Tibial nerve (tissue), 4 donors: ENCODE measurements at regions not wholly inside any gene's neighbourhood (a gene's known extent, or its start where the extent isn't known, plus 50 kb on each side); places are given as distances from the start of the nearest gene placed in this dataset.
"Not testable (repeated sequence)": the region's sequence is repeated elsewhere in the genome, so short reads cannot be mapped to it uniquely, and the experiment has no call there.

ENCODE experiments used
- DNase-seq, 2 donors: peaks; one replicate each; pipeline ENCODE4 v3.0.0-alpha.2; 2019; ENCODE audit warnings: low spot score in 2 of 2
- H3K27ac ChIP-seq, 4 donors: fragments of 200-600 bp; sonication (generic) in 3 of 4; one replicate each; pipeline ENCODE4 v1.5.1; 2017 to 2019; ENCODE audit warnings: mild to moderate bottlenecking in 1 of 4
- H3K27me3 ChIP-seq, 2 donors: fragments of 200-600 bp; sonication (generic) in 1 of 2; one replicate each; pipeline versions ENCODE4 v1.5.1 to v1.6.0; 2017 to 2019
- H3K36me3 ChIP-seq, 3 donors: fragments of 200-600 bp; sonication (generic); one replicate each; pipeline ENCODE4 v1.5.1; 2018 to 2019
- H3K4me1 ChIP-seq, 4 donors: fragments of 200-600 bp; sonication (generic) in 3 of 4; one replicate each; pipeline ENCODE4 v1.5.1; 2017 to 2019
- H3K4me3 ChIP-seq, 4 donors: fragments of 200-600 bp; sonication (generic) in 3 of 4; one replicate each; pipeline ENCODE4 v1.5.1; 2017 to 2019; ENCODE audit warnings: mild to moderate bottlenecking in 1 of 4, moderate library complexity in 1 of 4
- H3K9me3 ChIP-seq, 4 donors: fragments of 200-600 bp; sonication (generic) in 3 of 4; one replicate each; pipeline ENCODE4 v1.5.1; 2017 to 2019
- EP300 ChIP-seq, 2 donors: sonication (generic); formaldehyde crosslinking; IDR thresholded peaks; one replicate each; pipeline ENCODE4 v1.6.1; 2017; ENCODE audit warnings: antibody characterized with exemption in 2 of 2, mild to moderate bottlenecking in 1 of 2
- POLR2A ChIP-seq, 2 donors: fragments of 450-650 bp; IDR thresholded peaks; one replicate each; pipeline ENCODE4 v1.6.1; 2017; ENCODE audit warnings: antibody characterized with exemption in 2 of 2, mild to moderate bottlenecking in 2 of 2, moderate library complexity in 2 of 2
- WGBS, 2 donors: methylation state at CpG; one replicate each; pipeline ENCODE4 v1.1.5; 2018; 5-methylcytosine and 5-hydroxymethylcytosine counted together
- TF ChIP-seq, protein P1 (sequence below), 5 experiments: fragments of 200-600 bp in 3 of 5; fragments of 450-650 bp in 2 of 5; sonication (generic) in 3 of 5; IDR thresholded peaks; one replicate each; pipeline ENCODE4 v1.5.1; 2016 to 2019; ENCODE audit warnings: antibody characterized with exemption in 5 of 5, mild to moderate bottlenecking in 3 of 5, moderate library complexity in 2 of 5

GRCh38 chr14:106733771-106734170 lies 1207.4 kb downstream of the TMEM121 start:
- H3K9me3 ChIP-seq: no peaks in the 10 kb centered on the region

DNA sequence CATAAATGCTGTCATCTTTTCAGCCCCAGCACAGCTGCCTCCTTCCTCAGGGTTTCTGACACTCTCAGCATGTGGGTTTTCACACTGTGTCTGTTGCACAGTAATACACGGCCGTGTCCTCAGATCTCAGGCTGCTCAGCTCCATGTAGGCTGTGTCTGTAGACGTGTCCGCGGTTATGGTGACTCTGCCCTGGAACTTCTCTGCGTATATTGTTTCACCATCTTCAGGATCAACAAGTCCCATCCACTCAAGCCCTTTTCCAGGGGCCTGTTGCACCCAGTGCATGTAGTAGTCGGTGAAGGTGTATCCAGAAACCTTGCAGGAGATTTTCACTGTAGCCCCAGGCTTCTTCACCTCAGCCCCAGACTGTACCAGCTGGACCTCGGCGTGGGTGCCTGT lies 1210.6 kb downstream of the TMEM121 start:
- no peaks in the 10 kb centered on the region for H3K4me1 ChIP-seq
- H3K4me3 ChIP-seq: no peak overlapping the region
- TF ChIP-seq POLR2A (IDR thresholded peaks at IDR 0.05) (no peak), EP300 (IDR thresholded peaks at IDR 0.05) (no peak)
- TF ChIP-seq, protein P1, sequence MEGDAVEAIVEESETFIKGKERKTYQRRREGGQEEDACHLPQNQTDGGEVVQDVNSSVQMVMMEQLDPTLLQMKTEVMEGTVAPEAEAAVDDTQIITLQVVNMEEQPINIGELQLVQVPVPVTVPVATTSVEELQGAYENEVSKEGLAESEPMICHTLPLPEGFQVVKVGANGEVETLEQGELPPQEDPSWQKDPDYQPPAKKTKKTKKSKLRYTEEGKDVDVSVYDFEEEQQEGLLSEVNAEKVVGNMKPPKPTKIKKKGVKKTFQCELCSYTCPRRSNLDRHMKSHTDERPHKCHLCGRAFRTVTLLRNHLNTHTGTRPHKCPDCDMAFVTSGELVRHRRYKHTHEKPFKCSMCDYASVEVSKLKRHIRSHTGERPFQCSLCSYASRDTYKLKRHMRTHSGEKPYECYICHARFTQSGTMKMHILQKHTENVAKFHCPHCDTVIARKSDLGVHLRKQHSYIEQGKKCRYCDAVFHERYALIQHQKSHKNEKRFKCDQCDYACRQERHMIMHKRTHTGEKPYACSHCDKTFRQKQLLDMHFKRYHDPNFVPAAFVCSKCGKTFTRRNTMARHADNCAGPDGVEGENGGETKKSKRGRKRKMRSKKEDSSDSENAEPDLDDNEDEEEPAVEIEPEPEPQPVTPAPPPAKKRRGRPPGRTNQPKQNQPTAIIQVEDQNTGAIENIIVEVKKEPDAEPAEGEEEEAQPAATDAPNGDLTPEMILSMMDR (IDR thresholded peaks at IDR 0.05): no peak
- no peaks in the 10 kb centered on the region for H3K9me3 ChIP-seq
- H3K27me3 ChIP-seq: no peaks in the 10 kb centered on the region
- H3K27ac ChIP-seq: no peak overlapping the region
- 81% methylated on average over 8 of the region's 9 CpGs; no CpG with 5 or more reads in 1 of the 2 donors for WGBS, 2 donors
- DNase-seq: no peak
- no peaks in the 10 kb centered on the region for H3K36me3 ChIP-seq

More at GRCh38 chr14:106733771-106734170, 1207.4 kb downstream of the TMEM121 start:
- H3K27ac ChIP-seq: no peak overlapping the region
- H3K4me1 ChIP-seq: no peaks in the 10 kb centered on the region
- H3K27me3 ChIP-seq: no peaks in the 10 kb centered on the region
- no peaks in the 10 kb centered on the region for H3K36me3 ChIP-seq
- 45% methylated on average over 2 of the region's 2 CpGs; no CpG with 5 or more reads in 1 of the 2 donors for WGBS, 2 donors
- H3K4me3 ChIP-seq: no peak overlapping the region
- no peak for DNase-seq
- TF ChIP-seq EP300 (IDR thresholded peaks at IDR 0.05) (no peak), POLR2A (IDR thresholded peaks at IDR 0.05) (no peak)
- TF ChIP-seq, protein P1 (IDR thresholded peaks at IDR 0.05): no peak

DNA sequence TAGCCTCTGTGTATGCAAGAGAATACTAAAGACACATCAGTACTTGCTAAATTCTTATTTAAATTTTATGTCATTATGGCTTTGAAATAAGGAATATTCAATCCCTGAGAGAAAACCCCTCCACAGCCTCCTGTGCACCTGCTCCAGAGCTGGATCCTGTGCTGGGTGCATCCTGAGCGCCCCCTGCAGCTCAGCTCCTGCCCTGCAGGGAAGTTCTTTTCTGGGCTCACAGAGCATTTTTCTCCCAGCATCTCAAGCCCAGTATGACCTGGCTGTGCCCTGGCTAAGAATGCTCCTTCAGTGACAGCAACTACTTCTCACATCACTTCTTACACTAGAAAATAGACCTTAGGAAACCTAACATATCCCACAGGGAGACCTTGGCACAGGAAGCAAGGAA lies 1211.7 kb downstream of the TMEM121 start:
- WGBS, 2 donors: 27% methylated on average over 1 of the region's 1 CpG; no CpG with 5 or more reads in 1 of the 2 donors
- no peak for DNase-seq

DNA sequence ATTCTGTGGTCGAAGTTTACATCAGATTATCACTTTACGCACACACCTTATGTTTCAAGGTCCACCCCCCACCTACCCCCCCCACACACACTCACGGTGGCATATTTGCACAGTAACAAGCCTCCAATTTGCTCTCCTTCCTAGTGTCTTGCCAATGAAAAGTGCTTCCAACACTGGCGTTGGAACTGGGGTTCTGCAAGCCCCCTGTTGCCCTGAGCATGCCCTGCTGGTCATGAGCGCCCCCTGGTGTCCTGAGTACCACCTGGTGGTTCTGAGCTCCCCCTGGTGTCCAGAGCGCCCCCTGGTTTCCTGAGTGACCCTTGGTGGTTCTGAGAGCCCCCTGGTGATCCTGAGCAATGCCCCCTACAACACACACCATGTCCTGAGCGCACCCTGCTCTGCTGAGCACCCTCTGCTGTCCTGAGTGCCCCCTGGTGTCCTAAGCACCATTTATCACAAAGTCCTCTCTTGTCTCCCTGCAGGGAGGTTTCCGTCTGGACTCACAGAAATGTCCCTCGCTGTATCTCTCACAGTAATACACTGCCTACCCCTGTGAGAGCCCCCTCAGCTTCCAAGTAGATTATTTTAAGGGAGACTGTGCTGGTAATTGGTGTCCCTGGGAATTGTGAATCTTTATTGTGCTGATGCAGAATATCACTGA lies 1212.3 kb downstream of the TMEM121 start:
- DNase-seq: not testable (repeated sequence)
- 85% methylated on average over 5 of the region's 9 CpGs; no CpG with 5 or more reads in 1 of the 2 donors for WGBS, 2 donors

More for the DNA sequence above, 1211.7 kb downstream of the TMEM121 start:
- Histone ChIP-seq H3K4me3 (no peak overlapping the region), H3K27me3 (no peaks in the 10 kb centered on the region), H3K27ac (no peak overlapping the region), H3K9me3 (no peaks in the 10 kb centered on the region), H3K36me3 (no peaks in the 10 kb centered on the region), H3K4me1 (no peaks in the 10 kb centered on the region)
- no peak for TF ChIP-seq EP300 (IDR thresholded peaks at IDR 0.05)
- TF ChIP-seq POLR2A (IDR thresholded peaks at IDR 0.05): no peak
- TF ChIP-seq, protein P1 (IDR thresholded peaks at IDR 0.05): no peak

GRCh38 chr14:106741086-106741827 lies 1214.9 kb downstream of the TMEM121 start:
- not testable (repeated sequence) for H3K9me3 ChIP-seq, H3K27me3 ChIP-seq, H3K27ac ChIP-seq, DNase-seq, H3K4me1 ChIP-seq, H3K36me3 ChIP-seq, H3K4me3 ChIP-seq
- WGBS, 2 donors: 62% methylated on average over 6 of the region's 16 CpGs; no CpG with 5 or more reads in 1 of the 2 donors

More for the DNA sequence above, 1212.3 kb downstream of the TMEM121 start:
- H3K4me3 ChIP-seq, H3K27me3 ChIP-seq, H3K9me3 ChIP-seq, H3K36me3 ChIP-seq, H3K4me1 ChIP-seq, H3K27ac ChIP-seq: not testable (repeated sequence)

DNA sequence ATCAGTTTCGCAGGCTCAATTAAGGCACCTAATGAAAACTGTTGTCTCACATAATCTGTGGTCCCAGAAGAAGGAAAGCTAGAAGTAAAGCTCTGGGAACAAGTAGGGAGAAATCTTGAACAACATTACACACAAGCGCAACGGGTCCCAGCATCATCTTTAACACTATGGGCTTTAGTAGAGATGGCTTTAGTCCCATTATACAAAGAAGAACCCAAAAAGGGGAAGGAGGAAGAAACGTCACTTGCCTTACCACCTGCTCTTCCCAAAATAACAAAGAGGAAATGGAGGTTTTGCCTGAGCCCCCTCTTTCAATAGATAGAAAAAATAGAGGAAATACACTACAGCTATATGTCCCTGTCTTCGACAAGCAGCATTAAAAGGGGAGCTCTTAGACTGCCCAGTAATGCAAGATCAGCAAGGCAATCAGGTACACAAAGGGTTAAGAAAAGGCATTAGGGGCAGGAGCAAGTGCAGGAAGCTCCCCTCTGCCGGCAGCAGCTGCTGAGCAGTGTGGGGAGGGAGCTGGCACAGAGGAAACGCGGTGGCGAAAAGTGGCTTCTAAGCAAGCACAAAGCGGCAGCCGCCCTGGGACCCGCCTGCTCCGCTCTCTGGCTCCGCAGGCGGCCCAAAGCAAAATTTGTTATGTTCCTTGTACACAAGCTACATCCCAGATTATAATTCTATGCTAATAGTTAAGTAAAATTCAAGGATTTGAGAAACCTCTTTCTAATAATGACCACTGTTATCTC lies 1218.8 kb downstream of the TMEM121 start:
- not testable (repeated sequence) for H3K27me3 ChIP-seq, H3K27ac ChIP-seq, DNase-seq, H3K9me3 ChIP-seq, H3K4me1 ChIP-seq, H3K4me3 ChIP-seq, H3K36me3 ChIP-seq
- 52 to 63% methylated on average over 4 to 13 of the region's 15 CpGs for WGBS, 2 donors

- H3K4me1 ChIP-seq, H3K9me3 ChIP-seq, H3K4me3 ChIP-seq, DNase-seq, H3K27me3 ChIP-seq, H3K36me3 ChIP-seq, H3K27ac ChIP-seq: not testable (repeated sequence)
- no CpG with 5 or more reads among the region's 3 CpGs for WGBS, 2 donors
Measured at GRCh38 chr14:106750089-106750488, 1223.7 kb downstream of the TMEM121 start.

- not testable (repeated sequence) for H3K4me3 ChIP-seq, H3K9me3 ChIP-seq, H3K36me3 ChIP-seq, H3K4me1 ChIP-seq, DNase-seq, H3K27me3 ChIP-seq, H3K27ac ChIP-seq
- 38% methylated on average over 1 of the region's 4 CpGs; no CpG with 5 or more reads in 1 of the 2 donors for WGBS, 2 donors
Measured at GRCh38 chr14:106753751-106754150, 1227.4 kb downstream of the TMEM121 start.

- H3K27ac ChIP-seq, H3K9me3 ChIP-seq, H3K36me3 ChIP-seq, DNase-seq, H3K4me1 ChIP-seq, H3K4me3 ChIP-seq, H3K27me3 ChIP-seq: not testable (repeated sequence)
- 29 to 37% methylated on average over 6 of the region's 6 CpGs for WGBS, 2 donors
Measured at GRCh38 chr14:106757444-106757843, 1231.1 kb downstream of the TMEM121 start.
